ENCODE measurements at regions not wholly inside any gene's neighbourhood (a gene's known extent, or its start where the extent isn't known, plus 50 kb on each side); places are given as distances from the start of the nearest gene placed in this dataset.
A peak's percentile ranks its signal among the peaks of the same experiment; 100 is the strongest.

- no peaks in the 10 kb centered on the region for H3K36me3 ChIP-seq (ENCODE audit: low read depth)
- H3K4me1 ChIP-seq (replicated peaks; ENCODE audit: insufficient read depth) = peaks cover 56% of the 10 kb centered on the region
- H3K4me2 ChIP-seq = peak overlapping the region; percentile 59
- no peaks in the 10 kb centered on the region for H3K27me3 ChIP-seq (ENCODE audit: insufficient read depth, low read depth)
- BruUV-seq (replicated peaks) = no TSS peak
- ChIA-PET POLR2A (ENCODE audit: unreplicated experiment) (interaction anchor here (0.6 to 0.7 kb wide), 2 partner anchors 13 to 97 kb away, joined by 4 to 6 read pairs; no protein-coding TSS in a partner anchor), CTCF (interaction anchor here (0.5 kb wide), 2 partner anchors 415 to 939 kb away, joined by 6 to 7 read pairs; no protein-coding TSS in a partner anchor)
- no peak for TF ChIP-seq EZH2 (IDR thresholded peaks at IDR 0.05; ENCODE audit: low read depth)
- TF ChIP-seq CTCF (conservative IDR thresholded peaks at IDR 0.05) = no peak
- no peaks in the 10 kb centered on the region for H4K20me1 ChIP-seq (ENCODE audit: insufficient read depth)
- H3K27ac ChIP-seq = peak overlapping the region; percentile 78
- H3F3A ChIP-seq (ENCODE audit: insufficient read depth, low read depth) = peaks cover 48% of the 10 kb centered on the region
- no peaks in the 10 kb centered on the region for H3K9me2 ChIP-seq (ENCODE audit: insufficient read depth)
- H3K79me2 ChIP-seq (ENCODE audit: low read depth) = no peaks in the 10 kb centered on the region
- DNase-seq = peak in 1 of 2 experiments; percentile 88
- H3K4me3 ChIP-seq = peak overlapping the region; percentile 2; the same call in 1 of the 2 replicates
- H3K9me3 ChIP-seq (ENCODE audit: insufficient read depth, low read depth) = no peaks in the 10 kb centered on the region
- peak overlapping the region; percentile 65 for H2AFZ ChIP-seq
- intact Hi-C loops (cut with micrococcal nuclease; ENCODE audit: unreplicated experiment) = no loop called here
These were observed 206.5 kb upstream of the EEA1 start for GRCh38 chr12:93135286-93136239.

GRCh38 chr12:93136253-93137055 lies 207.4 kb upstream of the EEA1 start:
- DNase-seq = no peak
- Histone ChIP-seq H3K4me3 (no peak overlapping the region), H3K27ac (peak overlapping the region; percentile 78), H4K20me1 (ENCODE audit: insufficient read depth) (no peaks in the 10 kb centered on the region), H3F3A (ENCODE audit: insufficient read depth, low read depth) (peaks cover 48% of the 10 kb centered on the region), H3K9me2 (ENCODE audit: insufficient read depth) (no peaks in the 10 kb centered on the region), H2AFZ (no peak overlapping the region), H3K79me2 (ENCODE audit: low read depth) (no peaks in the 10 kb centered on the region), H3K36me3 (ENCODE audit: low read depth) (no peaks in the 10 kb centered on the region), H3K4me2 (peak overlapping the region; percentile 59; the same call in 1 of the 2 replicates), H3K27me3 (ENCODE audit: insufficient read depth, low read depth) (no peaks in the 10 kb centered on the region), H3K9me3 (ENCODE audit: insufficient read depth, low read depth) (peaks cover 5% of the 10 kb centered on the region; the same call in 1 of the 2 replicates), H3K4me1 (replicated peaks; ENCODE audit: insufficient read depth) (peaks cover 56% of the 10 kb centered on the region)
- BruUV-seq (replicated peaks) = no TSS peak
- TF ChIP-seq EZH2 (IDR thresholded peaks at IDR 0.05; ENCODE audit: low read depth) (no peak), CTCF (conservative IDR thresholded peaks at IDR 0.05) (no peak)
- ChIA-PET POLR2A (ENCODE audit: unreplicated experiment) (interaction anchor here (0.7 kb wide), 1 partner anchor 97 kb away, joined by 4 read pairs; no protein-coding TSS in a partner anchor), CTCF (no interaction called here)
- intact Hi-C loops (cut with micrococcal nuclease; ENCODE audit: unreplicated experiment) = no loop called here
